Activated naive CD4-positive, alpha-beta T cell (primary cell): ENCODE measurements at regions not wholly inside any gene's neighbourhood (a gene's known extent, or its start where the extent isn't known, plus 50 kb on each side); places are given as distances from the start of the nearest gene placed in this dataset.

Source experiments
- DNase-seq, 4 experiments: peaks; one replicate each; lab custom pipeline; 2025; lab: John Stamatoyannopoulos, UW

GRCh38 chr11:26187639-26188038, 144.3 kb upstream of the ANO3 start:
- DNase-seq: no peak

DNA sequence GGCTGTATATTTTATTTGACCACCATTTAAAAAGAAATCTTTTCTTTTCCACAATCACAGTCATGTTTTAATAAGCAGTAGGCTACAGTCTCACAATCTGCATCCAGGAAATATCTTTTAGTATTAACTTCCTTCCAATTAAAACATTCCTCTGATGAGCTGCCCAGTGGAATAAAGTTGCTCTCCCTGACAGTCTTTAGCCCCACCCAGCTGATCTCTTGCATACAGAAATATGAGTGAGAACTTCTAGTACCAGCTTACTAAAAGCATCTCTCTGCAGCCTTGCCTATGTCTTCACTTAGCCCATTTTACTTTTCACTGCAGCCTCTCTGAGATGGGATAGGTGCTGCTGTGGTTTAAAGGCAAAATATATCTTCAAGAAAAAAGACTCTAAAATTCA, 143.4 kb upstream of the ANO3 start:
- no peak for DNase-seq

- no peak for DNase-seq
These were observed 140.7 kb upstream of the ANO3 start for GRCh38 chr11:26191193-26191592.

DNA sequence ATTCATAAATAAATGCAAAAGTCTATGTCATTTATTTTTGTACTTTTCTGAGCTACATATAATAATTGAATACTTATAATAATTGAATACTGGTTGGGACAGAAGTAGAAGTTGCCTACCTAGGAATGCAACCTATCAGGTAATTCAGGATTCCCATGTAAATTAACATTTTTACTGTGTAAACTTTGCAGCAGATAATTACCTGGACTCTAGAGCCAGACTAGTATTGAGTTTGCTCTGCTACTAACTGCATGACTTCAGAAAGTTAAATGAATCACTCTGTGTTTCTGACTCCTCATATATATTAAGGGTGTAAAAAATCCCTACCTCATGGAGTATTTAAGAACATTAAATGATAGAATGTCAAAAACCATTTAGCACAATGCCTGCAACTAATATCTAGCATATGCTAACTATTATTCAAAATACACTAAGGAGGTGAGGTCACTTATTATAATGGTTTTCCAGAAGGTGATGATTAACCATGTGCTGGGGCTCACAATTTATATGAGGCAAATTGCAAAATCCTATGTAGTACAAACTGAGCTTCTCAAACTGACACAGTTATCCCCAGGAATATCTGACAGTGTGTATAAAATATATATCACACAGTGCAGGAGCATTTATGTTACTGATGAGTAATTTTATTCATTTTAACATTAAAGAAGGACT, 138.1 kb upstream of the ANO3 start:
- no peak for DNase-seq

- no peak for DNase-seq
These were observed 137.0 kb upstream of the ANO3 start for GRCh38 chr11:26194881-26195280.

- no peak for DNase-seq
These were observed 133.3 kb upstream of the ANO3 start for GRCh38 chr11:26198532-26199096.

DNA sequence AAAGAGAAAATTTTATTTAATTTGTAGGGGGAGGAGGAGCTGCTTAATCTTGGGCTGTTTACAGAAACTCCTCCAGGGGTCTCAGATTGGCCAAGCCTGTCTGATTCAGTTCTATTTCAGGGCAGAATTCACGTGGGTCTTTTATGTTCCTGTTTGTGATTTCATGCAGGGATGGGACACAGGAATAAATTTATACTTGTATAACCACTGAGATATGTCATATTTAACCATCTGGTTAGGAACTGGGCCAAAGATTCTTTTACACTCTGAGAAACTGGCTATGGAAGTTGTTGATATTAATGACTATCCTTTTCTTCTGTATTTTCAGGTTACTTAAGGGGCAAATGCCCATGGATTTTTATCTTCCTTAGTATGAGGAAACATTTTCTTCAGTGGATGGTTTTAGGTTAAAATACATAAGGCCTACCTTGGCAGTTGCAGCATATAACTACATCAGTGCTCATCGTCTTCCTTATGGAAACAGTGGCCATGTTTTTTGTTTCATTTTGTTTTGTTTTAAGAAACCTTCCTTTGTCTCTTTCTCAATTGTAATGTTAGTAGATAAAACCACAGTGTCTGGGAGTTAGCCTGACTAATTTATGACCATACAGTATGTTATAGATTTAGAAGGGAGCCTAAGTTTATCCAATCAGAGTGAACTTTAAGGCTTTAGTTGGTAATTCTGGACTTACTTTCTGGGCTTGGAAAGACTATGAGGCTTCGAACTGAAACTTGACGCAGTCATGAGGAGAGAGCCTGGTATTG, 132.4 kb upstream of the ANO3 start:
- DNase-seq: no peak

GRCh38 chr11:26201411-26201810, 130.5 kb upstream of the ANO3 start:
- DNase-seq: no peak

- DNase-seq: no peak
These were observed 129.2 kb upstream of the ANO3 start for GRCh38 chr11:26202754-26203153.

GRCh38 chr11:26204101-26204500, 127.8 kb upstream of the ANO3 start:
- DNase-seq: no peak

DNA sequence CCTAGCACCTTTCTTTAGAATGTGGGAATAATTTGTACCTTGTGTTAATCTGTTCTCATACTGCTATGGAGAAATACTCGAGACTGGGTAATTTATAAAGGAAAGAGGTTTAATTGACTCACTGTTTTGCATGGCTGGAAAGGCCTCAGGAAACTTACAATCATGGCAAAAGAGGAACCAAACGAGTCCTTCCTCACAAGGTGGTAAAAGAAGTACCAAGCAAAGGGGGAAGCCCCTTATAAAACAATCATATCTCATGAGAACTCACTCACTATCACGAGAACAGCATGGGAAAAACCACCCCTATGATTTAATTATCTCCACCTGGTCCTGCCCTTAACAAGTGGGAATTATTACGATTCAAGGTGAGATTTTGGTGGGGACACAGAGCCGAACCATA, 127.1 kb upstream of the ANO3 start:
- DNase-seq: no peak

GRCh38 chr11:26219183-26220117, 112.5 kb upstream of the ANO3 start:
- DNase-seq: no peak

DNA sequence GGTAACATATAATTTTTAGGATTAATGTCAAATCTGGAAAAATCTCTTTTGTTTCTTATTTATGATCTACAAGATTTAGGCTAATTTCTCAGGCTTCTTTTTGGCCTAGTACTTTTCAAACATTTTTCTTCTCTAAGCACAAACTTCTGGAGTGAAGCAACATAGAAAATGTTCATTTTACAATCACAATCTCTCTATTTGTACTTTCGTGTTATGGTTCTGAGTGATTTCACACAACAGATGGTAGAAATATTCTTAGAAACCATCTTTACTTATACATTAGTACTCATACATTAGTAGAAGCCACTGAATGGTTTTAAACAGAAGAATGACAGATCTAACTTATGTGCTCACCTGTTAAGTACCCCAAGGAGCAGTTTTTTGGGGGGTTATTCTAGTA, 106.3 kb upstream of the ANO3 start:
- DNase-seq: no peak

DNA sequence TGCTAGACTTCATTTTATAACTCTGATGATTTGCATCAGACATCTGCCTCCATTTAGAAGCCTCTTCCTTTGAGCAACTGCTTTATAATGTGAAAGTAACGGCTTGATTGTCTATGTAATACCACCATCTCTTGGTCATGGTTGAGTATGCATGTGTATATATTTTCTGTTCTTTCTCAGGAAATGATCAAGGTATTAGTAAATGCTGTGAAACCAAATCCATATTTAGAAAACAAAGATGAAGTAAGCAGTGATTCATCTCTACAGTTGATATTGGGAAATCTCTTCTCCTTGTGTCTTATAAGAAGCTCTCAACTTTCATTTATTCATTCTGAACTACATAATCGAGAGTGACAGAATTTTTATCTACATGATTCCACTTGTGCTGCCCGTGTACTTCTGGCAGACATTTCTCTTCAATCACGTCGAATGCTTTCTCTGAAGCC, 104.6 kb upstream of the ANO3 start:
- no peak for DNase-seq

GRCh38 chr11:26227883-26228502, 103.9 kb upstream of the ANO3 start:
- no peak for DNase-seq

DNA sequence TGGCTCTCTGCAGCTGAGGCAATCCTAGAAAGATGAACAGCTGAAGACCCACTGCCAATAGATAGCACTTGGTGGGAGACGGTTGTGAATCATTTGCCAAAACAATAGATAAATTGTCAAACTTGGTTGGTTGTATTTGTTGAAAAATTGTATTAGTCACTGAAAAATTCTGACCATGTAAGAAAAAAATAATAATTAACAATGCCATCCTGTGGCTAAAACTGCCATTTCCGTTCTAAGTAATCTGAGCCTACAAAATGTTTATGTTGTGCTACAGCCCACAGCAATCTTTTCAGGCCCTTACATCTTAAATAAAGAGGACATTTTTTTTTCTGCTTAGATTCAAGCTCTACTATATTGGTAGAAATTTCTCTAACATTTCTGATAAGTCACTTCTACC, 103.2 kb upstream of the ANO3 start:
- no peak for DNase-seq

DNA sequence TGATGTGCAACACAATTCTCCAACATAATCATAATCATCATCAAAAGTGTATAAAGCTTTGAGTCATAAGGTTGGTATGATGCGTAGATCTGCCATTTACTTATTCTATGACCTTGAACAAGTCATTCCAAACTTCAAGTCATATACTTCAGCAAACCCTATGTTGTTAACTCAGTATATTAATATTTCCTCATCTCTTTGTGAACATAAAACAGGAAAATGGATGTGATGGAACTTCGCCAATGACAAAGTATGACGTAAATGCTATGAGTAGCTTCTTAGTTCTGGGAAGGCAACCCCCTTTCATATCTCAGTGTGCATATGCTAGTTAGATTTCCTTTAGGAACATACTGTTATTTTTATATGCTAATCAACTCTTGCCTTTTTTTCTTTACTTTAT, 102.7 kb upstream of the ANO3 start:
- no peak for DNase-seq

DNA sequence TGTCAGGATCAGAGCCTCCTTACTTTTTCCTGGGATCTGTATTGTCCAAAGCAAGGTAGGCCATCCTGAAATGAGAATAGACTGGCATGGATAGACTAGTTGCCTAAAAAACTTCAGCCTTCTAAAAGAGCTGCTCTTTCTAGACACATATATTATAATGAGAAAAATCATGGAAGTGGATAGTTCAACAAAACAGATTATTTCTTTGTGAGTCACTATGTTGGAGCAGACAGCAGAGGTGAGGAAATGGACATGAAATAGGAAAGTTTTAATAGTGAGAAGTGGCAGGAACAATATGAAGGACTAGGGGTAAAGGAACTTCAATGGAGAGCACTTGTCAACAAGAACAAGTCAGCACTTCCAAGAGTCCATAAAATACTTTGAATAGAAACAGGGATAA, 101.9 kb upstream of the ANO3 start:
- no peak for DNase-seq

DNA sequence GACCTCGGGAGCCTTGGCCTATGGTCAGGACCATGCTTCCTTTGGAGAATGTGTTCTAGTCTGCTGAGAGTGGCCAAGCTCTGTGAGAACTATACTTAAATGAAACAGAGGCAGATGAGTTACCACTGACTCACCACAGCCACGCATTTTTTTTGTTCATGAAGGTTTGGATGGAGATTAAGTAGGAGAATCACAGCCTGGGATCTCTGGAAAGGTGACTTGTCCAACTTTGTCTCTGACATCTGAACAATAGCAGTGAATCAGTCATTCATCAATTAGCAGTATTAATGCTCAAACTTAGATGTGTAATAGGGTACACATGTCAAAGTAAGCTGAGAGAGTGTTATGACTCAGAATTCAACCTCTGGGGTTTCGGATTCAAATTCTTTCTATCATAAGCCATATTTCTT, 100.7 kb upstream of the ANO3 start:
- DNase-seq: no peak

DNA sequence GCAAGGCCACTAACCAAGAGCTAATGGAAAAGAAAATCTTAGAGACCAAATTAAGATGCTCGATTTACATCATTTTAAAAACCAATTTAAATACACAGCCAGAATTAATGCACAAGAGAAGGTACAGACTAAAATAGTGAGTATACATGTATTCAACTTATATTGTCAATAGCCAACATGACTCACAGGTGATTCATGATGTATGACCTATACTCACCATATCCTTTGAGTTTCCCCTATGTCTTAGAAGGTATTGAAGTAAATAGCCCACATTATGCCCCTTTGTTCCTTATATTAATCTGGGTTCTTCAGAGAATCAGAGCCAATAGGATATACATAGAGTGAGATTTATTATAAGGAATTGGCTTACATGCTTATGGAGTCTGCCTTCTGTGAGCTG, 97.5 kb upstream of the ANO3 start:
- DNase-seq: no peak

DNA sequence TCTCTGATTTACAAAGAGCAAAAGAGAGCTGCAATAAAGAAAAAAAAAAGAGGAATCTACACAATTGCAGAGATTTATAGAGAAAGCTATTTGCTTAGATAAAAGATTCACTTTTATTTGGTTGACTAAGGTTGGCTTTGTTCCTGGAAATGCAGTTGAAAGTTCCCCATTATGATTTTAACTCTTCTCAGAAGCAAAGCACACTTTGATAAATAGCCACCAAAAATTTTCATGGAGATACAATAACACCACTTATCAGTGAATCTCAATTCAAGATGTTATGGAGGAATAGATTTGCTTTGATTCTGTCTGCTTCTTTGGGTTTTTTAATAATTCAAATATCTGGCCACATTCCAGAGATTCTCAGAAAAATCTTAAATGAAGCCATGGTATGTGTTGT, 88.5 kb upstream of the ANO3 start:
- no peak for DNase-seq

GRCh38 chr11:26244207-26244606, 87.7 kb upstream of the ANO3 start:
- no peak for DNase-seq
